ENCODE measurements at regions not wholly inside any gene's neighbourhood (a gene's known extent, or its start where the extent isn't known, plus 50 kb on each side); places are given as distances from the start of the nearest gene placed in this dataset.

DNA sequence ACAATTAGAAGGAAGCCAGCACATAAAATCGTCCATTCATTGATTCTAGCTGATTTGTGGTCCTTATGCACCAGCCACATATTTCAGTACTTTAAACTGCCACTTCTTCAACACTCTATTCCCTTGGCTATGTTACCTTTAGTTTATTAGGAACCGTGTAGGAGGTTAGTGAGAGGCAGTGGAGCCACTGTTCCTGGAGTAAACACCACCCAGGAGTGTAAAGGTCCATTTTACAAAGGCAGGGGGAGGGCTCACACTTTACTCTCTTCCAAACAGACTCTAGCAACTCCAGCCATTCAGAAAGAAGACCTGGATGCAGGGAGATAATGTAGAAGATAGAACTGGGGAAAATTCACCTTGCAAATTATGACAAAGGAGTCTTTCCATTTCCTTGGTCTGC is 170.2 kb upstream of the RPS23 start:
- TF ChIP-seq, protein P1, sequence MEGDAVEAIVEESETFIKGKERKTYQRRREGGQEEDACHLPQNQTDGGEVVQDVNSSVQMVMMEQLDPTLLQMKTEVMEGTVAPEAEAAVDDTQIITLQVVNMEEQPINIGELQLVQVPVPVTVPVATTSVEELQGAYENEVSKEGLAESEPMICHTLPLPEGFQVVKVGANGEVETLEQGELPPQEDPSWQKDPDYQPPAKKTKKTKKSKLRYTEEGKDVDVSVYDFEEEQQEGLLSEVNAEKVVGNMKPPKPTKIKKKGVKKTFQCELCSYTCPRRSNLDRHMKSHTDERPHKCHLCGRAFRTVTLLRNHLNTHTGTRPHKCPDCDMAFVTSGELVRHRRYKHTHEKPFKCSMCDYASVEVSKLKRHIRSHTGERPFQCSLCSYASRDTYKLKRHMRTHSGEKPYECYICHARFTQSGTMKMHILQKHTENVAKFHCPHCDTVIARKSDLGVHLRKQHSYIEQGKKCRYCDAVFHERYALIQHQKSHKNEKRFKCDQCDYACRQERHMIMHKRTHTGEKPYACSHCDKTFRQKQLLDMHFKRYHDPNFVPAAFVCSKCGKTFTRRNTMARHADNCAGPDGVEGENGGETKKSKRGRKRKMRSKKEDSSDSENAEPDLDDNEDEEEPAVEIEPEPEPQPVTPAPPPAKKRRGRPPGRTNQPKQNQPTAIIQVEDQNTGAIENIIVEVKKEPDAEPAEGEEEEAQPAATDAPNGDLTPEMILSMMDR (IDR thresholded peaks at IDR 0.05): no peak
- TF ChIP-seq, protein P2, sequence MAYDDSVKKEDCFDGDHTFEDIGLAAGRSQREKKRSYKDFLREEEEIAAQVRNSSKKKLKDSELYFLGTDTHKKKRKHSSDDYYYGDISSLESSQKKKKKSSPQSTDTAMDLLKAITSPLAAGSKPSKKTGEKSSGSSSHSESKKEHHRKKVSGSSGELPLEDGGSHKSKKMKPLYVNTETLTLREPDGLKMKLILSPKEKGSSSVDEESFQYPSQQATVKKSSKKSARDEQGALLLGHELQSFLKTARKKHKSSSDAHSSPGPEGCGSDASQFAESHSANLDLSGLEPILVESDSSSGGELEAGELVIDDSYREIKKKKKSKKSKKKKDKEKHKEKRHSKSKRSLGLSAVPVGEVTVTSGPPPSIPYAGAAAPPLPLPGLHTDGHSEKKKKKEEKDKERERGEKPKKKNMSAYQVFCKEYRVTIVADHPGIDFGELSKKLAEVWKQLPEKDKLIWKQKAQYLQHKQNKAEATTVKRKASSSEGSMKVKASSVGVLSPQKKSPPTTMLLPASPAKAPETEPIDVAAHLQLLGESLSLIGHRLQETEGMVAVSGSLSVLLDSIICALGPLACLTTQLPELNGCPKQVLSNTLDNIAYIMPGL (CRISPR knock-in tag; IDR thresholded peaks at IDR 0.05): no peak
- no peak for TF ChIP-seq SP1 (CRISPR knock-in tag; conservative IDR thresholded peaks at IDR 0.05)
- TF ChIP-seq, protein P3, sequence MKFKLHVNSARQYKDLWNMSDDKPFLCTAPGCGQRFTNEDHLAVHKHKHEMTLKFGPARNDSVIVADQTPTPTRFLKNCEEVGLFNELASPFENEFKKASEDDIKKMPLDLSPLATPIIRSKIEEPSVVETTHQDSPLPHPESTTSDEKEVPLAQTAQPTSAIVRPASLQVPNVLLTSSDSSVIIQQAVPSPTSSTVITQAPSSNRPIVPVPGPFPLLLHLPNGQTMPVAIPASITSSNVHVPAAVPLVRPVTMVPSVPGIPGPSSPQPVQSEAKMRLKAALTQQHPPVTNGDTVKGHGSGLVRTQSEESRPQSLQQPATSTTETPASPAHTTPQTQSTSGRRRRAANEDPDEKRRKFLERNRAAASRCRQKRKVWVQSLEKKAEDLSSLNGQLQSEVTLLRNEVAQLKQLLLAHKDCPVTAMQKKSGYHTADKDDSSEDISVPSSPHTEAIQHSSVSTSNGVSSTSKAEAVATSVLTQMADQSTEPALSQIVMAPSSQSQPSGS (CRISPR knock-in tag; IDR thresholded peaks at IDR 0.05; ENCODE audit: borderline replicate concordance, low read depth): no peak
- TF ChIP-seq, protein P4, sequence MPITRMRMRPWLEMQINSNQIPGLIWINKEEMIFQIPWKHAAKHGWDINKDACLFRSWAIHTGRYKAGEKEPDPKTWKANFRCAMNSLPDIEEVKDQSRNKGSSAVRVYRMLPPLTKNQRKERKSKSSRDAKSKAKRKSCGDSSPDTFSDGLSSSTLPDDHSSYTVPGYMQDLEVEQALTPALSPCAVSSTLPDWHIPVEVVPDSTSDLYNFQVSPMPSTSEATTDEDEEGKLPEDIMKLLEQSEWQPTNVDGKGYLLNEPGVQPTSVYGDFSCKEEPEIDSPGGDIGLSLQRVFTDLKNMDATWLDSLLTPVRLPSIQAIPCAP (CRISPR knock-in tag; IDR thresholded peaks at IDR 0.05): no peak
